ENCODE measurements at regions not wholly inside any gene's neighbourhood (a gene's known extent, or its start where the extent isn't known, plus 50 kb on each side); places are given as distances from the start of the nearest gene placed in this dataset.
"Not testable (repeated sequence)": the region's sequence is repeated elsewhere in the genome, so short reads cannot be mapped to it uniquely, and the experiment has no call there.

DNA sequence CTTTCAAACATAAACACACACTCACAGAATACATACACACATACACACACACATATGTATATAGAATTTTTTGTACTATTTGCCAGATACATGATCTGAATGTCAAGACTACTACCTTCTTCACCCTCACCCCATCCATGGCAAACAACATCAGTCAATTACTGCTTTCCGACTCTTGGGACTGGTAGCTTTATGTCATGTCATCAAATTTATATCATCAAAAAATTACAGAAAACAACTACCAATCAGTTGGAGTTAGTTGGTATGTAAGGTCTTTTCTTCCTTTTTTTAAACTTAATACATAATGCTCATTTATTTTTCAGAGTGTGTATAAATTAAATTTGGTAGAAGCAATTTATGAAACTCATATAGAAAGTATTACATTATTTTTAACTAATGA is 305.7 kb upstream of the MDFIC2 start (continued):
- TF ChIP-seq, protein P1, sequence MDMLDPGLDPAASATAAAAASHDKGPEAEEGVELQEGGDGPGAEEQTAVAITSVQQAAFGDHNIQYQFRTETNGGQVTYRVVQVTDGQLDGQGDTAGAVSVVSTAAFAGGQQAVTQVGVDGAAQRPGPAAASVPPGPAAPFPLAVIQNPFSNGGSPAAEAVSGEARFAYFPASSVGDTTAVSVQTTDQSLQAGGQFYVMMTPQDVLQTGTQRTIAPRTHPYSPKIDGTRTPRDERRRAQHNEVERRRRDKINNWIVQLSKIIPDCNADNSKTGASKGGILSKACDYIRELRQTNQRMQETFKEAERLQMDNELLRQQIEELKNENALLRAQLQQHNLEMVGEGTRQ (IDR thresholded peaks at IDR 0.05; ENCODE audit: borderline replicate concordance, low read depth, low read length): no peak
- TF ChIP-seq, protein P2, sequence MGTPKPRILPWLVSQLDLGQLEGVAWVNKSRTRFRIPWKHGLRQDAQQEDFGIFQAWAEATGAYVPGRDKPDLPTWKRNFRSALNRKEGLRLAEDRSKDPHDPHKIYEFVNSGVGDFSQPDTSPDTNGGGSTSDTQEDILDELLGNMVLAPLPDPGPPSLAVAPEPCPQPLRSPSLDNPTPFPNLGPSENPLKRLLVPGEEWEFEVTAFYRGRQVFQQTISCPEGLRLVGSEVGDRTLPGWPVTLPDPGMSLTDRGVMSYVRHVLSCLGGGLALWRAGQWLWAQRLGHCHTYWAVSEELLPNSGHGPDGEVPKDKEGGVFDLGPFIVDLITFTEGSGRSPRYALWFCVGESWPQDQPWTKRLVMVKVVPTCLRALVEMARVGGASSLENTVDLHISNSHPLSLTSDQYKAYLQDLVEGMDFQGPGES (IDR thresholded peaks at IDR 0.05; ENCODE audit: low read depth, low read length): no peak

DNA sequence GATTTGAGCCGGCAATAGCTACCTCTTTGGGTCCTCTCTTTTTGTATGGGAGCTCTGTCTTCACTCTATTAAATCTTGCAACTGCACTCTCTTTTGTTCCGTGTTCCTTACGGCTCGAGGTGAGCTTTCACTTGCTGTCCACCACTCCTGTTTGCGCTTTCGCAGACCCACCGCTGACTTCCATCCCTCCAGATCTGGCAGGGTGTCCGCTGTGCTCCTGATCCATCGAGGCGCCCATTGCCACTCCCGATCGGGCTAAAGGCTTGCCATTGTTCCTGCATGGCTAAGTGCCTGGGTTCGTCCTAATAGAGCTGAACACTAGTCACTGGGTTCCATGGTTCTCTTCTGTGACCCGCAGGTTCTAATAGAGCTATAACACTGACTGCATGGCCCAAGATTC is 304.9 kb upstream of the MDFIC2 start:
- H2AFZ ChIP-seq (ENCODE audit: low read depth); H3K27ac ChIP-seq (ENCODE audit: low read depth in 2 of 2, low read length in 1 of 2); H3K27me3 ChIP-seq (ENCODE audit: insufficient read depth); POLR2A ChIA-PET; H4K20me1 ChIP-seq (ENCODE audit: insufficient read depth); DNase-seq; H3K79me2 ChIP-seq (ENCODE audit: insufficient read depth); H3K4me3 ChIP-seq (ENCODE audit: low read depth in 2 of 2, low read length in 1 of 2); H3K9me2 ChIP-seq; H3K36me3 ChIP-seq (replicated peaks in 1 of 2; ENCODE audit: control insufficient read depth in 1 of 2, insufficient read depth in 2 of 2, low read length in 1 of 2); H3K4me1 ChIP-seq (ENCODE audit: control insufficient read depth in 1 of 2, insufficient read depth in 2 of 2, low read depth in 1 of 2, low read length in 1 of 2); H3K9me3 ChIP-seq; H3K9ac ChIP-seq; H3F3A ChIP-seq (replicated peaks; ENCODE audit: insufficient read depth); H3K4me2 ChIP-seq: not testable (repeated sequence)
- 76% methylated on average over 14 of the region's 14 CpGs for WGBS (ENCODE audit: low lambda C conversion rate)
- CTCF ChIA-PET: interaction anchor here (1.1 kb wide), 1 partner anchor 18 kb away, joined by 3 read pairs; no protein-coding TSS in a partner anchor

DNA sequence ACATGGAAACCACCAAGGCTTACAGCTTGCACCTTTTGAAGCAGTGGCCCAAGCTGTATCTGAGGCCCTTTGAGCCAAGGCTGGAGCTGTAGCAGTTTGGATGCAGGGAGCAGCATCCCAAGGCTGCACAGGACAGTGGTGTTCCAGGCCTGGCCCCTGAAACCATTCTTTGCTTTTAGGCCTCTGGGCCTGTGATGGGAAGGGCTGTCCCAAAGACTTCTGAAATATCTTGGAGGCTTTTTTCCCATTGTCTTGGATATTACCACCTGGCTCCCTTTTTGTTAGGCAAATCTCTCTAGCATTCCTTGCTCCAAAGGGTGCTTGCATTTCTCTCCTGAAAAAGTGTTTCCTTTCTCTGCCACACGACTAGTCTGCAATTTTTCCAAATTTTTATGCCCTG is 302.8 kb upstream of the MDFIC2 start:
- Histone ChIP-seq H3K4me3 (ENCODE audit: low read depth in 2 of 2, low read length in 1 of 2) (no peak overlapping the region), H2AFZ (ENCODE audit: low read depth) (no peak overlapping the region), H3K4me1 (ENCODE audit: control insufficient read depth in 1 of 2, insufficient read depth in 2 of 2, low read depth in 1 of 2, low read length in 1 of 2) (no peaks in the 10 kb centered on the region), H3K9me3 (no peaks in the 10 kb centered on the region), H3K36me3 (replicated peaks in 1 of 2; ENCODE audit: control insufficient read depth in 1 of 2, insufficient read depth in 2 of 2, low read length in 1 of 2) (no peaks in the 10 kb centered on the region), H3K27me3 (ENCODE audit: insufficient read depth) (no peaks in the 10 kb centered on the region), H3F3A (replicated peaks; ENCODE audit: insufficient read depth) (no peaks in the 10 kb centered on the region), H3K27ac (ENCODE audit: low read depth in 2 of 2, low read length in 1 of 2) (no peak overlapping the region), H3K9ac (no peak overlapping the region), H3K4me2 (no peak overlapping the region), H3K9me2 (no peaks in the 10 kb centered on the region), H4K20me1 (ENCODE audit: insufficient read depth) (no peaks in the 10 kb centered on the region), H3K79me2 (ENCODE audit: insufficient read depth) (no peaks in the 10 kb centered on the region)
- POLR2A ChIA-PET: no interaction called here
- CTCF ChIA-PET: no interaction called here
- WGBS (ENCODE audit: low lambda C conversion rate): 0% methylated on average over 1 of the region's 1 CpG
- DNase-seq: no peak
- TF ChIP-seq FOXJ3 (CRISPR knock-in tag; IDR thresholded peaks at IDR 0.05) (no peak), TCF12 (IDR thresholded peaks at IDR 0.05) (no peak), POLR2AphosphoS5 (IDR thresholded peaks at IDR 0.05; ENCODE audit: low read depth, low read length) (no peak), NRF1 (IDR thresholded peaks at IDR 0.05; ENCODE audit: low read depth, low read length) (no peak), SMC3 (IDR thresholded peaks at IDR 0.05; ENCODE audit: low read depth, low read length) (no peak), RCOR1 (IDR thresholded peaks at IDR 0.05; ENCODE audit: low read length) (no peak), FOSL2 (IDR thresholded peaks at IDR 0.05; ENCODE audit: borderline replicate concordance, low read depth) (no peak), FOXM1 (IDR thresholded peaks at IDR 0.05; ENCODE audit: low read depth) (no peak), YY1 (IDR thresholded peaks at IDR 0.05; ENCODE audit: low read depth) (no peak)
- TF ChIP-seq, protein P3, sequence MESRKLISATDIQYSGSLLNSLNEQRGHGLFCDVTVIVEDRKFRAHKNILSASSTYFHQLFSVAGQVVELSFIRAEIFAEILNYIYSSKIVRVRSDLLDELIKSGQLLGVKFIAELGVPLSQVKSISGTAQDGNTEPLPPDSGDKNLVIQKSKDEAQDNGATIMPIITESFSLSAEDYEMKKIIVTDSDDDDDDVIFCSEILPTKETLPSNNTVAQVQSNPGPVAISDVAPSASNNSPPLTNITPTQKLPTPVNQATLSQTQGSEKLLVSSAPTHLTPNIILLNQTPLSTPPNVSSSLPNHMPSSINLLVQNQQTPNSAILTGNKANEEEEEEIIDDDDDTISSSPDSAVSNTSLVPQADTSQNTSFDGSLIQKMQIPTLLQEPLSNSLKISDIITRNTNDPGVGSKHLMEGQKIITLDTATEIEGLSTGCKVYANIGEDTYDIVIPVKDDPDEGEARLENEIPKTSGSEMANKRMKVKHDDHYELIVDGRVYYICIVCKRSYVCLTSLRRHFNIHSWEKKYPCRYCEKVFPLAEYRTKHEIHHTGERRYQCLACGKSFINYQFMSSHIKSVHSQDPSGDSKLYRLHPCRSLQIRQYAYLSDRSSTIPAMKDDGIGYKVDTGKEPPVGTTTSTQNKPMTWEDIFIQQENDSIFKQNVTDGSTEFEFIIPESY (IDR thresholded peaks at IDR 0.05; ENCODE audit: borderline replicate concordance, low read depth): no peak
- TF ChIP-seq, protein P4, sequence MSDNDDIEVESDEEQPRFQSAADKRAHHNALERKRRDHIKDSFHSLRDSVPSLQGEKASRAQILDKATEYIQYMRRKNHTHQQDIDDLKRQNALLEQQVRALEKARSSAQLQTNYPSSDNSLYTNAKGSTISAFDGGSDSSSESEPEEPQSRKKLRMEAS (IDR thresholded peaks at IDR 0.05; ENCODE audit: low read depth): no peak
